ENCODE measurements at regions not wholly inside any gene's neighbourhood (a gene's known extent, or its start where the extent isn't known, plus 50 kb on each side); places are given as distances from the start of the nearest gene placed in this dataset.
"Not testable (repeated sequence)": the region's sequence is repeated elsewhere in the genome, so short reads cannot be mapped to it uniquely, and the experiment has no call there.

GRCh38 chr3:34626699-34627098 lies 828.3 kb downstream of the PDCD6IP start:
- no peak for DNase-seq (ENCODE audit: low read depth, low spot score)

- DNase-seq (ENCODE audit: low read depth, low spot score) = no peak
Measured at GRCh38 chr3:34634939-34635338, 836.5 kb downstream of the PDCD6IP start.

- no peak for DNase-seq (ENCODE audit: low read depth, low spot score)
Measured at GRCh38 chr3:34635352-34635850, 837.0 kb downstream of the PDCD6IP start.

- no peak for DNase-seq (ENCODE audit: low read depth, low spot score)
Measured at GRCh38 chr3:34646911-34647460, 848.6 kb downstream of the PDCD6IP start.

GRCh38 chr3:34650131-34650530 lies 851.7 kb downstream of the PDCD6IP start:
- DNase-seq (ENCODE audit: low read depth, low spot score) = no peak

- no peak for DNase-seq (ENCODE audit: low read depth, low spot score)
Measured at GRCh38 chr3:34668915-34669314, 870.5 kb downstream of the PDCD6IP start.

- DNase-seq (ENCODE audit: low read depth, low spot score) = no peak
Measured at GRCh38 chr3:34669490-34669889, 871.1 kb downstream of the PDCD6IP start.

GRCh38 chr3:34675383-34676120 lies 877.1 kb downstream of the PDCD6IP start:
- DNase-seq (ENCODE audit: low read depth, low spot score) = no peak

GRCh38 chr3:34676436-34676835 lies 878.0 kb downstream of the PDCD6IP start:
- no peak for DNase-seq (ENCODE audit: low read depth, low spot score)

GRCh38 chr3:34678575-34678974 lies 880.1 kb downstream of the PDCD6IP start:
- no peak for DNase-seq (ENCODE audit: low read depth, low spot score)

GRCh38 chr3:34679055-34679454 lies 880.6 kb downstream of the PDCD6IP start:
- not testable (repeated sequence) for DNase-seq (ENCODE audit: low read depth, low spot score)

GRCh38 chr3:34683851-34684250 lies 885.4 kb downstream of the PDCD6IP start:
- peak; percentile 10 for DNase-seq (ENCODE audit: low read depth, low spot score)

- DNase-seq (ENCODE audit: low read depth, low spot score) = no peak
Measured at GRCh38 chr3:34686541-34686940, 888.1 kb downstream of the PDCD6IP start.

GRCh38 chr3:34687671-34688070 lies 889.2 kb downstream of the PDCD6IP start:
- no peak for DNase-seq (ENCODE audit: low read depth, low spot score)

- DNase-seq (ENCODE audit: low read depth, low spot score) = no peak
Measured at GRCh38 chr3:34696831-34697230, 898.4 kb downstream of the PDCD6IP start.

GRCh38 chr3:34703053-34703452 lies 904.6 kb downstream of the PDCD6IP start:
- no peak for DNase-seq (ENCODE audit: low read depth, low spot score)

- DNase-seq (ENCODE audit: low read depth, low spot score) = no peak
Measured at GRCh38 chr3:34724916-34725499, 914.3 kb upstream of the ARPP21 start.

GRCh38 chr3:34725774-34726173 lies 913.6 kb upstream of the ARPP21 start:
- no peak for DNase-seq (ENCODE audit: low read depth, low spot score)

GRCh38 chr3:34727700-34728099 lies 911.6 kb upstream of the ARPP21 start:
- DNase-seq (ENCODE audit: low read depth, low spot score) = no peak

- no peak for DNase-seq (ENCODE audit: low read depth, low spot score)
Measured at GRCh38 chr3:34742151-34742550, 897.2 kb upstream of the ARPP21 start.

- no peak for DNase-seq (ENCODE audit: low read depth, low spot score)
Measured at GRCh38 chr3:34758630-34759261, 880.6 kb upstream of the ARPP21 start.

- DNase-seq (ENCODE audit: low read depth, low spot score) = no peak
Measured at GRCh38 chr3:34777386-34777785, 861.9 kb upstream of the ARPP21 start.

All from smooth muscle cell of the brain vasculature (primary cell).